GM12874 (cell line): ENCODE measurements at regions not wholly inside any gene's neighbourhood (a gene's known extent, or its start where the extent isn't known, plus 50 kb on each side); places are given as distances from the start of the nearest gene placed in this dataset.

Experiments
- TF ChIP-seq, protein P1 (sequence below): IDR thresholded peaks from 2 replicates; pipeline ENCODE4 v1.5.1; 2011; ENCODE audit warnings: low read depth, mild to moderate bottlenecking, control low read depth, low read length, moderate library complexity; ENCODE audit not compliant: insufficient read depth

DNA sequence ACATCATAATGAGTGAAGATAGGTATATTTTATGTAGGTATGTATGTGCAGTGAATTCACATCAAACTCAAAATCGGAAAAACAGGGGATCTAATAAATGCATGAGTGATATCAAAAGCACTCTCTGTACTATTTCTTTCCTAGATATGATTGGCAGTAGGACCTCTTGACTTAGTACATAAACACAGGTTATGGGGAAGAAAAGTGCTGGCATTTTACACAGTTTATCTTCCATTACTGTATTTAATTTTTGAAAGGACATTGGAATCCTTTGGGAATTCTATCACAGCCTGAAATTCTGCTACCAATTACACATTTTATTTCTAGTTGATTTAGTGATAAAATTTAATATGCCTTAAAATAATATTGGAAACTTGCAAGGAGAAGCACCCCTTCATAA is 470.5 kb upstream of the ONECUT1 start:
- TF ChIP-seq, protein P1, sequence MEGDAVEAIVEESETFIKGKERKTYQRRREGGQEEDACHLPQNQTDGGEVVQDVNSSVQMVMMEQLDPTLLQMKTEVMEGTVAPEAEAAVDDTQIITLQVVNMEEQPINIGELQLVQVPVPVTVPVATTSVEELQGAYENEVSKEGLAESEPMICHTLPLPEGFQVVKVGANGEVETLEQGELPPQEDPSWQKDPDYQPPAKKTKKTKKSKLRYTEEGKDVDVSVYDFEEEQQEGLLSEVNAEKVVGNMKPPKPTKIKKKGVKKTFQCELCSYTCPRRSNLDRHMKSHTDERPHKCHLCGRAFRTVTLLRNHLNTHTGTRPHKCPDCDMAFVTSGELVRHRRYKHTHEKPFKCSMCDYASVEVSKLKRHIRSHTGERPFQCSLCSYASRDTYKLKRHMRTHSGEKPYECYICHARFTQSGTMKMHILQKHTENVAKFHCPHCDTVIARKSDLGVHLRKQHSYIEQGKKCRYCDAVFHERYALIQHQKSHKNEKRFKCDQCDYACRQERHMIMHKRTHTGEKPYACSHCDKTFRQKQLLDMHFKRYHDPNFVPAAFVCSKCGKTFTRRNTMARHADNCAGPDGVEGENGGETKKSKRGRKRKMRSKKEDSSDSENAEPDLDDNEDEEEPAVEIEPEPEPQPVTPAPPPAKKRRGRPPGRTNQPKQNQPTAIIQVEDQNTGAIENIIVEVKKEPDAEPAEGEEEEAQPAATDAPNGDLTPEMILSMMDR, result no peak

GRCh38 chr15:53256457-53256856 is 466.3 kb upstream of the ONECUT1 start:
- TF ChIP-seq, protein P1, result no peak

- TF ChIP-seq, protein P1, result no peak
These were observed 465.9 kb upstream of the ONECUT1 start for GRCh38 chr15:53256043-53256442.

GRCh38 chr15:53251996-53252395 is 461.9 kb upstream of the ONECUT1 start:
- TF ChIP-seq, protein P1, result no peak

DNA sequence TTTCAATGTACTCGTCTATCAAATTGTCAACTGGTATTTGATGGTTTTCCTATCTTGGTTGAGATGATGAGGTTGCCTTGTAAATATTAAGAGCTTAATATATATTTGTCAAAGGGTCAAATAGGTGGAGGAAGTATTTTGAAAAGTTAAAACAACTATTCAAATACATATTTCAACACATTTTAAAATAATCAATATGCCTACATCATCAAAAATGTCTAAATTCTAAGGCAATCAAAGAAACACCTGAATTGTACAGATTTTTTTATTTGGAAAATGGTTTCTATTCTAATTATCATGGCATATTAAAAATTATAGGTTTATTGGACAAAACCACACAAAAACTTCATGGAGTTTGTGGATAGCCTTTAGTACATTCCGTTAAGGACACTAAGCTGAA is 461.4 kb upstream of the ONECUT1 start:
- TF ChIP-seq, protein P1, result no peak

GRCh38 chr15:53247041-53247708 is 457.0 kb upstream of the ONECUT1 start:
- TF ChIP-seq, protein P1, result no peak

DNA sequence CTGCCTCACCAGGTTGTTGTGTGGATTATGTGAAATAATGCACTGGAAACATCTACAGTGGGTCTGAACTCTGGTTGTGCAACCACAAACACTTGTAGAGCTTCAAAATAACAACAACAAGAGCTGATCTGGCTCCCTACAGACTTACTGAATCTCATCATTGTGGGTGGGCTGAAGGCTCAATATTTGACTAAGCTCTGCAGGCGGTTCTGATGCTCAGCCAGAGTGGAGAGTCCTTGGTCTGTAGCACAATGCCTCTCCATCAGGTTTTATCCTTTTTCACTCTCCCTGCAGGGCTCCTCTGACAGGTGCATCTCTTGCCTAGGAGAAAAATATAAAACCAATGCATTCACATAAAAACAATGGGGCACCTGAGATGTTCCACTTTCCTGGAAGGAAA is 456.3 kb upstream of the ONECUT1 start:
- TF ChIP-seq, protein P1, result no peak
